ENCODE measurements at regions not wholly inside any gene's neighbourhood (a gene's known extent, or its start where the extent isn't known, plus 50 kb on each side); places are given as distances from the start of the nearest gene placed in this dataset.

DNA sequence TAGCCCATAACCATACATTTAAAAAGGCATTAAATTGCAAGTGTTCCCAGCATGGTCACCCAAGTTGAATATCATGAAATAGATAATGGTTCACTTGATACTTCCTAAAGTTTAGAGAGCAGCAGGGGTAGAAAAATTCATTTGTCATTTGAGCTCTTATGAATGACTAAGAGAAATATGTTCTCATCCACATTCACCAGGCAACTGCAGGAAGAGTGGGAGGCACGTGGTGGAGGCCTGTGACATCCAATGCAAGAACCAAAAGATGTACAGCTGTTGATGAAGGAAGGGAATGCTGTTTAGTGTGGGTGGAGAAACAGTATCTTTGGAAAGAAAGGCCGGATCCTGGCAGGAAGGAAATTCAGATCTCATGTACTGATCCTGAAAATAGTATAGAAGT, 473.1 kb downstream of the ADGRL2 start:
- WGBS (ENCODE audit: insufficient coverage): no CpG with 5 or more reads among the region's 2 CpGs
- H3K36me3 ChIP-seq (ENCODE audit: control insufficient read depth, insufficient read depth, low read length): no peaks in the 10 kb centered on the region
- no peaks in the 10 kb centered on the region for H3K9me3 ChIP-seq (replicated peaks; ENCODE audit: control insufficient read depth, low read depth, low read length)
- DNase-seq: peak; percentile 13
- H3K27me3 ChIP-seq (ENCODE audit: control insufficient read depth, insufficient read depth, low read length): no peaks in the 10 kb centered on the region
- H3K4me1 ChIP-seq (ENCODE audit: control insufficient read depth, insufficient read depth, low read length): no peaks in the 10 kb centered on the region
- H3K27ac ChIP-seq (ENCODE audit: low read length): no peak overlapping the region
- no peak overlapping the region for H3K4me3 ChIP-seq (ENCODE audit: low read length)

DNA sequence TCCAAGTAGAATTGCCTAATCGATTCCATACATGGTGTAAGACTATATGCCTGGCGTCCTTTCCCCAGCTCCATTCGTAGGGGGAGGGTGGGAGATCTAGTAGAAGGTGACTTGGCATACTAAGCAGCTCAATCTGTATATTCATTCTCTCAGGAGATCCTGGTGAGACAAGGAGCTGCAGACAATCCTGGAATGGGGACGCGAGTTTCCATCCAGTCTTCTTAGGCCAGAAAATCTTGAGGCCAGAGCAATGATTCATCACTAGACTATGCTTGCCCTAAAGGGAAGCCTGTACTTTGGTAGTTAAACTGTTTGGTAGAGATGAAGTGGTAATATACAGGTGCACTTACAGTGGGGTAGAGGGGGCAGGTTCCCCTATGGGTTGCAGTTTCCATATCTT, 468.7 kb downstream of the ADGRL2 start:
- H3K36me3 ChIP-seq (ENCODE audit: control insufficient read depth, insufficient read depth, low read length): no peaks in the 10 kb centered on the region
- no peaks in the 10 kb centered on the region for H3K9me3 ChIP-seq (replicated peaks; ENCODE audit: control insufficient read depth, low read depth, low read length)
- WGBS (ENCODE audit: insufficient coverage): no CpG with 5 or more reads among the region's 5 CpGs
- no peaks in the 10 kb centered on the region for H3K27me3 ChIP-seq (ENCODE audit: control insufficient read depth, insufficient read depth, low read length)
- DNase-seq: peak; percentile 94
- no peak overlapping the region for H3K27ac ChIP-seq (ENCODE audit: low read length)
- H3K4me1 ChIP-seq (ENCODE audit: control insufficient read depth, insufficient read depth, low read length): no peaks in the 10 kb centered on the region
- H3K4me3 ChIP-seq (ENCODE audit: low read length): no peak overlapping the region

DNA sequence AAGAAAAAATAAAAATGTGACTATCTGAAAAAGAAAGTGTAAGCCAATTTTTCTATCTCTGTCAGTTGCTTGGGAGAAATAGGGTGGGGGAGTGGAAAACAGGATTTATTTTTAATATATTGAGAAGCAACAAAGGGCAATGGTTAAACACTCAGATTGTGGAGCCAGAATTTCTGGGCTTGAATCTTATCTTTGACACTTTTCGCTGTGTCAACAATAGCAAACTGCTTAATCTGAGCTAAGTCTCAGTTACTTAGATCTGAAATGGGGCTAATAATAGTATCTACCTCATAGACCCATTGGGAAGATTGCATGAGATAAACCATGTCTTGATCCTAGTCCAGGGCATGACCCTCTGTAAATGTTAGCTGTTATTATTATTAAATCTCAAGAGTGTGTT, 468.1 kb downstream of the ADGRL2 start:
- H3K27ac ChIP-seq (ENCODE audit: low read length): no peak overlapping the region
- WGBS (ENCODE audit: insufficient coverage): no CpG with 5 or more reads among the region's 1 CpG
- no peaks in the 10 kb centered on the region for H3K9me3 ChIP-seq (replicated peaks; ENCODE audit: control insufficient read depth, low read depth, low read length)
- H3K36me3 ChIP-seq (ENCODE audit: control insufficient read depth, insufficient read depth, low read length): no peaks in the 10 kb centered on the region
- peak; percentile 71 for DNase-seq
- H3K4me3 ChIP-seq (ENCODE audit: low read length): no peak overlapping the region
- no peaks in the 10 kb centered on the region for H3K4me1 ChIP-seq (ENCODE audit: control insufficient read depth, insufficient read depth, low read length)
- no peaks in the 10 kb centered on the region for H3K27me3 ChIP-seq (ENCODE audit: control insufficient read depth, insufficient read depth, low read length)

DNA sequence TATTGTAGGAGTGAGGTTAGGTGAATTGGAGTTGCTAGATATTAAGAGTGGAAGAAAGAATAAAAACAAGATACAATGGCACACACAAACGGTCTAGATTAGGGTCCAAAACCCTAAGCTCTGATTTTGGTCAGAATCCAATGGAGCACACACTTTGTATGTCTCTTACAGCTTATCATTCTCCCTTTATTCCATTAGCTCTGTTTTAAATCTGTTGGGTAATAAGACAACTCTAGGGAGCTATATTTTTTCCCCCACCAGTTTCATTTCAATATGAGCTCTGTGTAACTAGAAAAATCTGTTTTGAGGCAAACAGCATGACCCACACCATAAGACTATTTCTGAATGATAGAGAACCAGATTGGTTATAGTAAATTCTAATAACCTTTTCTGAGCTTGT, 465.6 kb downstream of the ADGRL2 start:
- H3K27me3 ChIP-seq (ENCODE audit: control insufficient read depth, insufficient read depth, low read length): no peaks in the 10 kb centered on the region
- H3K4me3 ChIP-seq (ENCODE audit: low read length): no peak overlapping the region
- no peaks in the 10 kb centered on the region for H3K4me1 ChIP-seq (ENCODE audit: control insufficient read depth, insufficient read depth, low read length)
- no CpG with 5 or more reads among the region's 1 CpG for WGBS (ENCODE audit: insufficient coverage)
- DNase-seq: peak; percentile 11
- no peaks in the 10 kb centered on the region for H3K36me3 ChIP-seq (ENCODE audit: control insufficient read depth, insufficient read depth, low read length)
- no peaks in the 10 kb centered on the region for H3K9me3 ChIP-seq (replicated peaks; ENCODE audit: control insufficient read depth, low read depth, low read length)
- no peak overlapping the region for H3K27ac ChIP-seq (ENCODE audit: low read length)

DNA sequence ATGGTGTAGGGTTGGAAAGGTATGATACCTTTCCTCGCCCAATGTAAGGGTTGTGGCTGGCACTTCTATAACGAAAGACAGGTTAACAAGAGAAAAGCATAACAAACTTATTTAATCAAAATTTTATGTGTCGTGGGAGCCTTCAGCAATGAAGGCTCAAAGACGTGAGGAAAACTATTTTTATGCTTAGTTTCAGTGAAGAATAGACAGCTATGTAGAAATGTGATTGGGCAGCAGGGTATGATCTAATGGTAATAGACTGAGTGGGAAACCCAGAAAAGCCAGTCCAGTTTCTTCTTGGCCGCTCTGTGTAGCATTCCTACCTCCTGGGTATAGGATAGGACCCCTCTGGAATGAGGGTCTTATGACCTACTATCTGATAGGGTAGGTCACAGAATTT, 464.7 kb downstream of the ADGRL2 start:
- no CpG with 5 or more reads among the region's 5 CpGs for WGBS (ENCODE audit: insufficient coverage)
- no peak overlapping the region for H3K4me3 ChIP-seq (ENCODE audit: low read length)

DNA sequence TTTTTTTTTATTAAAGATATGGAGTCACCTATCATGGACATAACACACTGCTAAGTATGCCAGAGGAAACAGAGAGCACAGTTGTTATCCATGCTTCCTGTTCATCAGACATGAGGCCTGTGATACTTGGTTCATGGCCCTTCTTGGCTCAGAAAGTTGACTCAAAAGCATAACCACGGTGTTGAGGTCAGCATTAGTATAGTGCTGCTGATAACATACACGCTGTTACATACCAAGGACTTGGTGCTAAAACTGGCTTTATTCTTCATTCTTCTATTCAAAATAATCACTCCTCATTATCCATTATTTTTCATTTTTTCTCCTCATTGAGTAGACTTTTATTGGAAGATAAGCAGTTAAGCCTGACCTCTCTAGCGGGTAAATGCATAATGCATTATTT, 464.1 kb downstream of the ADGRL2 start:
- H3K4me3 ChIP-seq (ENCODE audit: low read length): no peak overlapping the region
- no peak overlapping the region for H3K27ac ChIP-seq (ENCODE audit: low read length)
- DNase-seq: no peak
- no peaks in the 10 kb centered on the region for H3K36me3 ChIP-seq (ENCODE audit: control insufficient read depth, insufficient read depth, low read length)
- no peaks in the 10 kb centered on the region for H3K4me1 ChIP-seq (ENCODE audit: control insufficient read depth, insufficient read depth, low read length)
- no peaks in the 10 kb centered on the region for H3K27me3 ChIP-seq (ENCODE audit: control insufficient read depth, insufficient read depth, low read length)
- H3K9me3 ChIP-seq (replicated peaks; ENCODE audit: control insufficient read depth, low read depth, low read length): no peaks in the 10 kb centered on the region
- WGBS (ENCODE audit: insufficient coverage): 100% methylated on average over 1 of the region's 3 CpGs

More for the DNA sequence above, 464.7 kb downstream of the ADGRL2 start:
- H3K4me1 ChIP-seq (ENCODE audit: control insufficient read depth, insufficient read depth, low read length): no peaks in the 10 kb centered on the region
- no peaks in the 10 kb centered on the region for H3K36me3 ChIP-seq (ENCODE audit: control insufficient read depth, insufficient read depth, low read length)
- no peak overlapping the region for H3K27ac ChIP-seq (ENCODE audit: low read length)
- H3K27me3 ChIP-seq (ENCODE audit: control insufficient read depth, insufficient read depth, low read length): no peaks in the 10 kb centered on the region
- no peak for DNase-seq
- H3K9me3 ChIP-seq (replicated peaks; ENCODE audit: control insufficient read depth, low read depth, low read length): no peaks in the 10 kb centered on the region

DNA sequence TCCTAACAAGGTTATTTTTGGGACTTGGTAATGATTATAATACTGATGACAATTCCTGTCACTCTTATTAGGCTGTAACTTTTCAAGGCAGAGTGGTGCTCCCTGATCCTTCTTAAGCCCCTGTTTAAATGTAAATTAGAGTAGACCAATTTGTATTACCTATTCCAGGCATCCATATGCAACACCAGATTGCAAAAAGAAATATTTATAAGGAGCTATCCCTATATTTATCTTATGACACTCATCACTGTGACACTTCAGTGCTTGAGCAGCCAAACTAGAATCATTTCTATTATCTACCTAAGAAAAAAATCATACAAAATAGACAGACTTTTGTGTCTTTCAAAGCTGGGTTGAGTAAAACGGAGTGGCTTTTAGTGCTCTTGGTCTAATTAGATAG, 462.7 kb downstream of the ADGRL2 start:
- Histone ChIP-seq H3K36me3 (ENCODE audit: control insufficient read depth, insufficient read depth, low read length) (no peaks in the 10 kb centered on the region), H3K4me3 (ENCODE audit: low read length) (no peak overlapping the region), H3K9me3 (replicated peaks; ENCODE audit: control insufficient read depth, low read depth, low read length) (no peaks in the 10 kb centered on the region), H3K4me1 (ENCODE audit: control insufficient read depth, insufficient read depth, low read length) (no peaks in the 10 kb centered on the region), H3K27ac (ENCODE audit: low read length) (no peak overlapping the region), H3K27me3 (ENCODE audit: control insufficient read depth, insufficient read depth, low read length) (no peaks in the 10 kb centered on the region)
- no peak for DNase-seq
- WGBS (ENCODE audit: insufficient coverage): no CpG with 5 or more reads among the region's 1 CpG

DNA sequence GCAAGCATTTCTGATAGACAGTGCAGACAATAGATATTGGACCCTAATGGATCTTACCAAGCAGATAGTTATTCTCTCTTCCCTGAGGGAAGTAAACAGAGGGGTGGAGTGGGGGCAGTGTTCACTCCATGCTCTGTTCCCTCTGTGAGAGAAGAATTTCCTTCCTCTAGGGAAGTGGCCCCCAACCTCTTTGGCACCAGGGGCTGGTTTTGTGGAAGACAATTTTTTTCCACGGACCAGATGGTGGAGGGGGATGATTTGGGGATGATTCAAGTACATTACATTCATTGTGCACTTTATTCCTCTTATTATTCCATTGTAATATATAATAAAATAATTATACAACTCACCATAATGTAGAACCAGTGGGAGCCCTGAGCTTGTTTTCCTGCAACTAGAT, 459.9 kb downstream of the ADGRL2 start:
- no peak overlapping the region for H3K4me3 ChIP-seq (ENCODE audit: low read length)
- H3K27me3 ChIP-seq (ENCODE audit: control insufficient read depth, insufficient read depth, low read length): no peaks in the 10 kb centered on the region
- H3K4me1 ChIP-seq (ENCODE audit: control insufficient read depth, insufficient read depth, low read length): no peaks in the 10 kb centered on the region
- no CpG with 5 or more reads among the region's 1 CpG for WGBS (ENCODE audit: insufficient coverage)
- H3K36me3 ChIP-seq (ENCODE audit: control insufficient read depth, insufficient read depth, low read length): no peaks in the 10 kb centered on the region
- DNase-seq: peak; percentile 57
- H3K9me3 ChIP-seq (replicated peaks; ENCODE audit: control insufficient read depth, low read depth, low read length): no peaks in the 10 kb centered on the region
- H3K27ac ChIP-seq (ENCODE audit: low read length): no peak overlapping the region

DNA sequence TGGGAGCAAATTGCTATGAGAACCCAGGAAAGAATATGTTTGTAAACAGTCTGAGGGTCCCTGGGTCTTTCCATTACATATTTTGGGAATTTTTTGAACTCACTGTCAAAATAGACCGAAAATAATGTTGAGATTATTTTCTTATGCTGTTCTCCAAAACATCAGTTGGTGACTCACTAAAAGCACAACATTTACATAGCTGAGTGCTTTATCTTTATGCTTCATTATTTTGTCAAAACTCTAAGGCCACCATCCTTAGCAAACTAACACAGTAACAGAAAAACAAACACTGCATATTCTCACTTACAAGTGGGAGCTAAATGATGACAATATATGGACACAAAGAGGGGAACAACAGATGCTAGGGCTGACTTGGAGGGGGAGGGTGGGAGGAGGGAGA, 459.3 kb downstream of the ADGRL2 start:
- H3K27me3 ChIP-seq (ENCODE audit: control insufficient read depth, insufficient read depth, low read length): no peaks in the 10 kb centered on the region
- H3K4me3 ChIP-seq (ENCODE audit: low read length): no peak overlapping the region
- no CpG with 5 or more reads among the region's 1 CpG for WGBS (ENCODE audit: insufficient coverage)
- H3K9me3 ChIP-seq (replicated peaks; ENCODE audit: control insufficient read depth, low read depth, low read length): no peaks in the 10 kb centered on the region
- no peaks in the 10 kb centered on the region for H3K4me1 ChIP-seq (ENCODE audit: control insufficient read depth, insufficient read depth, low read length)
- no peak for DNase-seq
- H3K27ac ChIP-seq (ENCODE audit: low read length): no peak overlapping the region
- no peaks in the 10 kb centered on the region for H3K36me3 ChIP-seq (ENCODE audit: control insufficient read depth, insufficient read depth, low read length)

DNA sequence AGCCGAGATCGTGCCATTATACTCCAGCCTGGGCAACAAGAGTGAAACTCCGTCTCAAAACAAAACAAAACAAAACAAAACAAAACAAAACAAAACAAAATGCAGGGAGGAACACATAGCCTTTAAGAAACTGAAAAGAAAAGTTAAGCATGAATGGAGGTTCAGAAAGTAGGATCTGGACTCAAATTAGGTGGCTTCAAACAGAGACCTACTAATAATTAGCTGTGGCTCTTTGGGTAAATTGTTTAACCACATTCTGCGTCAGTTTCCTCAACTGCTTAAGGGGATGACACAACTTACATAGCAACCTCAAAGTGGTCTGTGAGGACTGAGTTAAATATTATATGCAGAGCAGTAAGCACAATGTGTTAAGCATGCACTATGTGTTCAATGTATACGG, 458.2 kb downstream of the ADGRL2 start:
- H3K27ac ChIP-seq (ENCODE audit: low read length): no peak overlapping the region
- no peaks in the 10 kb centered on the region for H3K36me3 ChIP-seq (ENCODE audit: control insufficient read depth, insufficient read depth, low read length)
- H3K4me1 ChIP-seq (ENCODE audit: control insufficient read depth, insufficient read depth, low read length): no peaks in the 10 kb centered on the region
- no peaks in the 10 kb centered on the region for H3K27me3 ChIP-seq (ENCODE audit: control insufficient read depth, insufficient read depth, low read length)
- no CpG with 5 or more reads among the region's 5 CpGs for WGBS (ENCODE audit: insufficient coverage)
- no peak overlapping the region for H3K4me3 ChIP-seq (ENCODE audit: low read length)
- DNase-seq: no peak
- no peaks in the 10 kb centered on the region for H3K9me3 ChIP-seq (replicated peaks; ENCODE audit: control insufficient read depth, low read depth, low read length)

DNA sequence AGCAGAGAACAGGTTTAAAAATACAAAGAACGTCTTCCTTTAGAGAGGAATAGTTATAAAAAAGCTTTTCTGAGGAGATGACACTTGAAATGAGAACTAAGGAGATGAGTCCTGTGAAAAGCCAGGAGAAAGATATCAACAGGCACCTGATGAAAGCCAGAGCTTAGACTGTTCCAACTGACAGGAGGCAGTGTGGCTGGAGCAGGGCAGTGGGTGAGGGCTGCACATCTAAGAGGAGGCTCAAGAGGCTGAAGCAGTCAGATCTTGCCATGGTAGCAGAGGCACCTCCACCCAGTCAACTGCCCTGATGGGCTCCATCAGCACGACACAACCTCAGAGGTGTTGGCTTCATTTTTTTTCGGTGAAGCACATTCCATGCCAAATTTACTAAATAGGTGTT, 445.3 kb downstream of the ADGRL2 start:
- 90% methylated on average over 1 of the region's 3 CpGs for WGBS (ENCODE audit: insufficient coverage)
- H3K4me1 ChIP-seq (ENCODE audit: control insufficient read depth, insufficient read depth, low read length): no peaks in the 10 kb centered on the region
- no peak for DNase-seq
- H3K27ac ChIP-seq (ENCODE audit: low read length): no peak overlapping the region
- peaks cover 8% of the 10 kb centered on the region for H3K9me3 ChIP-seq (replicated peaks; ENCODE audit: control insufficient read depth, low read depth, low read length)
- no peaks in the 10 kb centered on the region for H3K36me3 ChIP-seq (ENCODE audit: control insufficient read depth, insufficient read depth, low read length)
- no peak overlapping the region for H3K4me3 ChIP-seq (ENCODE audit: low read length)
- no peaks in the 10 kb centered on the region for H3K27me3 ChIP-seq (ENCODE audit: control insufficient read depth, insufficient read depth, low read length)

All from muscle of leg (tissue), 3 donors.